CD4-positive, CD25-positive, alpha-beta regulatory T cell (primary cell): ENCODE measurements at regions not wholly inside any gene's neighbourhood (a gene's known extent, or its start where the extent isn't known, plus 50 kb on each side); places are given as distances from the start of the nearest gene placed in this dataset.

Experiments
- ATAC-seq, 2 donors: fragments of 150-1000 bp; cut with Tn5 transposase; one replicate each; pipeline ENCODE4 v1.10.0; 2021; ENCODE audit warnings: low read depth in 2 of 2, moderate number of reproducible peaks in 2 of 2, moderate library complexity in 1 of 2
- DNase-seq, 3 donors: peaks; one replicate each; pipeline versions ENCODE4 v3.0.0 to v3.0.0-alpha.2; 2012 to 2022; ENCODE audit warnings: mixed read lengths in 1 of 3
- H3K27ac ChIP-seq: one replicate; pipeline ENCODE4 v1.7.0; 2013; ENCODE audit warnings: mild to moderate bottlenecking, low read length; ENCODE audit not compliant: insufficient read depth, poor library complexity, severe bottlenecking
- H3K27me3 ChIP-seq: one replicate; pipeline ENCODE4 v1.7.0; 2013; ENCODE audit warnings: low read length; ENCODE audit not compliant: control insufficient read depth, insufficient read depth
- H3K36me3 ChIP-seq: one replicate; pipeline ENCODE4 v1.7.0; 2013; ENCODE audit warnings: mild to moderate bottlenecking, low read length, moderate library complexity; ENCODE audit not compliant: control insufficient read depth, insufficient read depth
- H3K4me1 ChIP-seq: 2 replicates; pipeline ENCODE4 v1.7.0; 2013; ENCODE audit warnings: mild to moderate bottlenecking, low read length; ENCODE audit not compliant: insufficient read depth, control insufficient read depth, poor library complexity, severe bottlenecking
- H3K4me3 ChIP-seq: one replicate; pipeline ENCODE4 v1.7.0; 2013; ENCODE audit warnings: low read depth, mild to moderate bottlenecking, low read length, moderate library complexity
- H3K9me3 ChIP-seq, 2 experiments: 1 replicate in 1 of 2; 2 replicates in 1 of 2; pipeline ENCODE4 v1.7.0; 2013; ENCODE audit warnings: low read length in 2 of 2, mild to moderate bottlenecking in 1 of 2, moderate library complexity in 1 of 2; ENCODE audit not compliant: control insufficient read depth in 2 of 2
- H3K27ac Mint-ChIP-seq, 3 donors: one replicate each; pipeline ENCODE4 v1.8.0; 2020 to 2022; ENCODE audit warnings: mild to moderate bottlenecking in 3 of 3, mixed read lengths in 3 of 3, moderate library complexity in 2 of 3
- H3K27me3 Mint-ChIP-seq: one replicate; pipeline ENCODE4 v1.8.0; 2022; ENCODE audit warnings: mild to moderate bottlenecking, mixed read lengths
- H3K36me3 Mint-ChIP-seq: one replicate; pipeline ENCODE4 v1.8.0; 2020; ENCODE audit warnings: mixed read lengths
- H3K4me1 Mint-ChIP-seq, 4 donors: one replicate each; pipeline ENCODE4 v1.8.0; 2020 to 2022; ENCODE audit warnings: mixed read lengths in 4 of 4, mild to moderate bottlenecking in 1 of 4
- H3K4me3 Mint-ChIP-seq, 4 donors: one replicate each; pipeline ENCODE4 v1.8.0; 2020 to 2022; ENCODE audit warnings: mild to moderate bottlenecking in 4 of 4, mixed read lengths in 4 of 4, moderate library complexity in 3 of 4
- H3K9me3 Mint-ChIP-seq, 7 donors: one replicate each; pipeline ENCODE4 v1.8.0; 2020 to 2022; ENCODE audit warnings: mixed read lengths in 7 of 7, mild to moderate bottlenecking in 3 of 7, moderate library complexity in 2 of 7

DNA sequence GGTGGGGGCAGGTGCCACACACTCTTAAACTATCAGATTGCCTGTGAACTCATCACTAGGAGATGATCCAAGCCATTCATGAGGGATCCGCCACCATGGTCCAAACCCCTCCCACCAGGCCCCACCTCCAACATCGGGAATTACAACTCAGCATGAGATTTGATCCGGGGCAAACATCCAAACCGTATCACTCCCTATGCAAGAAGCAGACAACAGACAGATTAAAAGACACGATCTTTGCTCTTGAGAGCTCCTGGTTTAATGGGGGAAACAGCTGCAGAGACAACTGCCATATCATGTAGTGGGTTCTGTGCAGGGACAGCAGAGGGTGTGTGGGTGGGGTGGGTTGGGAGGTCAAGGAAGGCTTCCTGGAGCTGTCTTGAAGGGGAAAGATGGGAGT is 123.6 kb downstream of the EMX2 start:
- Mint-ChIP-seq H3K36me3 (no peaks in the 10 kb centered on the region), H3K27ac (peak overlapping the region in 1 of 3 donors; percentile 45), H3K4me3 (no peak overlapping the region), H3K4me1 (no peaks in the 10 kb centered on the region), H3K9me3 (peaks cover 0 to 2% (median 0%) of the 10 kb centered on the region in 7 donors), H3K27me3 (no peaks in the 10 kb centered on the region)
- Histone ChIP-seq H3K27ac (no peak overlapping the region), H3K4me1 (no peaks in the 10 kb centered on the region), H3K9me3 (no peaks in the 10 kb centered on the region), H3K27me3 (no peaks in the 10 kb centered on the region), H3K36me3 (no peaks in the 10 kb centered on the region), H3K4me3 (no peak overlapping the region)
- no peak for DNase-seq
- ATAC-seq = no peak

- no peak overlapping the region for H3K27ac Mint-ChIP-seq
- Histone ChIP-seq H3K27ac (no peak overlapping the region), H3K4me3 (no peak overlapping the region), H3K9me3 (no peaks in the 10 kb centered on the region), H3K36me3 (no peaks in the 10 kb centered on the region), H3K4me1 (no peaks in the 10 kb centered on the region), H3K27me3 (no peaks in the 10 kb centered on the region)
- no peaks in the 10 kb centered on the region for H3K27me3 Mint-ChIP-seq
- H3K4me3 Mint-ChIP-seq = no peak overlapping the region
- H3K36me3 Mint-ChIP-seq = no peaks in the 10 kb centered on the region
- H3K4me1 Mint-ChIP-seq = no peaks in the 10 kb centered on the region
- ATAC-seq (no peak), DNase-seq (no peak)
- H3K9me3 Mint-ChIP-seq = no peaks in the 10 kb centered on the region
Observed at GRCh38 chr10:117666965-117667364, 124.4 kb downstream of the EMX2 start.

DNA sequence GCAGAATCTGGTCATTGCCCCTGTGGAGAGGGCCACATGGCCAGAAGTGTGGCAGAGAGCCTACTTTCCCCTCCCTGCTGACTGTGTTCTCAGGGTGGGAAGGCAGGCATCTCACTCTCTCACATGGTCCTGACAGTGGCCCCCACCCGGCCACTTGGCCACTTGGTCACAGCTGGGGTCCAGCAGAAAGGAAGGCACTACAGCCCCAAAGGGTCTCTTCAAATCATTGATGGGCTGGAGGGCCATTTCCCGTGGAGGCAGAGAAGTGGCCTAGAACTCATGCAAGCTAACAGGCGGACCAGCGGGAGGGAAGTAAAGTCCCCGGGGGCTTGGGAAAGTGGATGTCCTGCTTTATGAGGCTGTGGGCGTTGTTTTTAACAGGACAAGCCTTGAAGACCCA is 125.3 kb downstream of the EMX2 start:
- no peaks in the 10 kb centered on the region for H3K27me3 Mint-ChIP-seq
- Histone ChIP-seq H3K36me3 (no peaks in the 10 kb centered on the region), H3K4me1 (no peaks in the 10 kb centered on the region), H3K27ac (no peak overlapping the region), H3K27me3 (no peaks in the 10 kb centered on the region), H3K4me3 (no peak overlapping the region), H3K9me3 (no peaks in the 10 kb centered on the region)
- H3K4me3 Mint-ChIP-seq = no peak overlapping the region
- H3K4me1 Mint-ChIP-seq = no peaks in the 10 kb centered on the region
- no peak overlapping the region for H3K27ac Mint-ChIP-seq
- H3K36me3 Mint-ChIP-seq = no peaks in the 10 kb centered on the region
- H3K9me3 Mint-ChIP-seq = no peaks in the 10 kb centered on the region
- DNase-seq (no peak), ATAC-seq (no peak)

DNA sequence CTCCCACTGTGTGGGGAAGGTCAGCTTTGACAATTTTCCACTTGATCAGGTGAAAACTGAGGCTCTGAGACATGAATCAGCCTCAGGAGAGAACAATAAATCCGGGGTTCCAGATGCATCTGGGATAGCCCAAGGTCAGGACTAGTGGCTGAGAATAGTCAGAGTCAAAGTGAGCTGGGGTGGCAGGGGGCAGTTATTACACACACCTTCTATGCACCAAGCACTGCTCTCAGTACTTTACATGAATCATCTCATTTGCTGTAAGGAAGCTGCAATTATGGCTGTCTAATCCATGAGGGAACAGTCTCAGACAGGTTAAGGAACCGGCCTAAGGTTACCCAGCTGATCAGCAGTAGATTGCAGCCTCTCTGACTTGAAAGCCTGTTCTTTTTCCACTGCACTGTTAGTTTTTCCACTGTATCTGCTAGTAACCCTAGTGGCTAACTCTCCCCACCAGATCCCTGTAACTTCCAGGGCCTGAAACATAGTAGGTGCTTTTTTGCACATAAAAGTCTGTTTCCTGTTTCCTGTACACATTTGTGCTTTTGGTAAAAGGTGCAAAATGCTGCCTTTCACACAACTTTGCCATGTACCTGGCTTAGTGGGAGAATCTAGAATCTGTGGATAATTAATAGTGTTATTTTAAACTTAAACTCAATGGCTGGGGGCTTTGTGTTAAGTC is 125.9 kb downstream of the EMX2 start:
- Mint-ChIP-seq H3K4me3 (no peak overlapping the region), H3K36me3 (no peaks in the 10 kb centered on the region), H3K27ac (no peak overlapping the region), H3K27me3 (no peaks in the 10 kb centered on the region), H3K9me3 (no peaks in the 10 kb centered on the region), H3K4me1 (no peaks in the 10 kb centered on the region)
- H3K36me3 ChIP-seq = no peaks in the 10 kb centered on the region
- no peak overlapping the region for H3K4me3 ChIP-seq
- no peaks in the 10 kb centered on the region for H3K9me3 ChIP-seq
- no peak overlapping the region for H3K27ac ChIP-seq
- no peak for DNase-seq
- no peak for ATAC-seq
- no peaks in the 10 kb centered on the region for H3K4me1 ChIP-seq
- no peaks in the 10 kb centered on the region for H3K27me3 ChIP-seq

DNA sequence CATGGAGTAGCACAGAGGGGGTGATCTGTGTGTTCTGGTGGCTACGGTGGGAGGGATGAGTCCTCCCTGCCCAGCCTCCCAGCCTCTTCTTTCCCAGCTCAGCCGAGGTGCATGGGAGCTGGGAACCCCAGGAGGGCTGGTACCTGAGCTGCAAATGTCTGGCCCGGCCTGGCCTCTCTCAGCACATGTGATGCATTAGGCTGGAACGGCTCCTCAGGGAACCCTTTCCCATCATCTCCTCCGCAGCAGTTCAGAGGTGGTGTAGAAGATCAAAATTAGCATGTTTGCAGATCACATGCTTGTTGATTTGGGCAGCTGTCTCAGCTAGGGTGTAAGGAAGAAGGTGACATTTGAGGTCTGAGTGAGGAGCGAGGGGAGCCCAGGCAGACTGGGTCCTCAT is 126.6 kb downstream of the EMX2 start:
- no peak for ATAC-seq
- H3K4me1 Mint-ChIP-seq = no peaks in the 10 kb centered on the region
- H3K9me3 ChIP-seq = no peaks in the 10 kb centered on the region
- no peak overlapping the region for H3K27ac Mint-ChIP-seq
- no peaks in the 10 kb centered on the region for H3K9me3 Mint-ChIP-seq
- no peak overlapping the region for H3K4me3 ChIP-seq
- no peak for DNase-seq
- H3K27me3 ChIP-seq = no peaks in the 10 kb centered on the region
- H3K36me3 Mint-ChIP-seq = no peaks in the 10 kb centered on the region
- no peaks in the 10 kb centered on the region for H3K4me1 ChIP-seq
- H3K27me3 Mint-ChIP-seq = no peaks in the 10 kb centered on the region
- no peak overlapping the region for H3K4me3 Mint-ChIP-seq
- H3K36me3 ChIP-seq = no peaks in the 10 kb centered on the region
- no peak overlapping the region for H3K27ac ChIP-seq

GRCh38 chr10:117670116-117670904 is 127.8 kb downstream of the EMX2 start:
- H3K4me3 Mint-ChIP-seq = no peak overlapping the region
- no peak for DNase-seq
- ATAC-seq = no peak
- no peaks in the 10 kb centered on the region for H3K4me1 Mint-ChIP-seq
- H3K36me3 Mint-ChIP-seq = no peaks in the 10 kb centered on the region
- H3K27me3 Mint-ChIP-seq = no peaks in the 10 kb centered on the region
- Histone ChIP-seq H3K27ac (no peak overlapping the region), H3K36me3 (no peaks in the 10 kb centered on the region), H3K27me3 (no peaks in the 10 kb centered on the region), H3K4me3 (no peak overlapping the region), H3K9me3 (no peaks in the 10 kb centered on the region), H3K4me1 (no peaks in the 10 kb centered on the region)
- no peak overlapping the region for H3K27ac Mint-ChIP-seq
- no peaks in the 10 kb centered on the region for H3K9me3 Mint-ChIP-seq

- H3K9me3 Mint-ChIP-seq = peaks cover 0 to 2% (median 0%) of the 10 kb centered on the region in 7 donors
- H3K4me3 ChIP-seq = no peak overlapping the region
- H3K4me1 Mint-ChIP-seq = no peaks in the 10 kb centered on the region
- no peak overlapping the region for H3K4me3 Mint-ChIP-seq
- ATAC-seq = no peak
- H3K36me3 ChIP-seq = no peaks in the 10 kb centered on the region
- H3K27me3 Mint-ChIP-seq = no peaks in the 10 kb centered on the region
- no peaks in the 10 kb centered on the region for H3K27me3 ChIP-seq
- no peaks in the 10 kb centered on the region for H3K36me3 Mint-ChIP-seq
- no peaks in the 10 kb centered on the region for H3K9me3 ChIP-seq
- H3K4me1 ChIP-seq = no peaks in the 10 kb centered on the region
- no peak overlapping the region for H3K27ac Mint-ChIP-seq
- DNase-seq = no peak
- H3K27ac ChIP-seq = no peak overlapping the region
Observed at GRCh38 chr10:117673230-117674010, 130.9 kb downstream of the EMX2 start.
